ENCODE measurements at regions not wholly inside any gene's neighbourhood (a gene's known extent, or its start where the extent isn't known, plus 50 kb on each side); places are given as distances from the start of the nearest gene placed in this dataset. TPM values are rescaled to one million over a fixed set of nuclear protein-coding genes. Genes with fewer than 3 reads are reported as not detected.

DNA sequence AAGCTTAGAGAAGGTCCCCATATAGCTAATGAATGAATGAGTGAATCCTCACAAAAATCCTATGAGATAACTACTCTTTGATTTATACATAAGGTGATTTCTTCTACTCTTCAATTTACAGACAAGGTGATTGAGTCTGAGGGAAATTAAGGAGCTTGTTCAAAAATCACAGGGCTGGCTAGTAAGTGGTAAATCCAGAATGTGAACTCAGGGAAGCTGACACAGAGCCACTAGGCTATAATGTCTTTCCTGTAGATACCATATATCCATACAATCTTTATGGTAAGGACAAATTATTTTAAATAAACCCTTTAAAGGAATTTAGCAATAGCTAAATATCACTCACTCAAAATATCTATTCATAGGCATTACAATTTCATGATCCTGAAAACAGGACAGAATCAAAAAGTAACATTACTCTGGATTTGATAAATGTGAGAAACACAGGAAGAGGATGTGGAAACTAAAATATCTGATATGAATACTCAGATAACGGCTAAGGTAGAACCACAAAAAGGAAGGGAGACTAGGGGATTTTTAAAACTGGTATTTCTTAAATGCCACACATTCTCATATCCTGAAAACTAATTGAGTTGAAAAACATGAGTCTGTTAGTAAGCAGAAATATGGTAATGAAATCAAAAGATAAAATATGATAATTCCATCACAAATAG, 108.2 kb downstream of the NBPF12 start (continued):
- TF ChIP-seq, protein P1, sequence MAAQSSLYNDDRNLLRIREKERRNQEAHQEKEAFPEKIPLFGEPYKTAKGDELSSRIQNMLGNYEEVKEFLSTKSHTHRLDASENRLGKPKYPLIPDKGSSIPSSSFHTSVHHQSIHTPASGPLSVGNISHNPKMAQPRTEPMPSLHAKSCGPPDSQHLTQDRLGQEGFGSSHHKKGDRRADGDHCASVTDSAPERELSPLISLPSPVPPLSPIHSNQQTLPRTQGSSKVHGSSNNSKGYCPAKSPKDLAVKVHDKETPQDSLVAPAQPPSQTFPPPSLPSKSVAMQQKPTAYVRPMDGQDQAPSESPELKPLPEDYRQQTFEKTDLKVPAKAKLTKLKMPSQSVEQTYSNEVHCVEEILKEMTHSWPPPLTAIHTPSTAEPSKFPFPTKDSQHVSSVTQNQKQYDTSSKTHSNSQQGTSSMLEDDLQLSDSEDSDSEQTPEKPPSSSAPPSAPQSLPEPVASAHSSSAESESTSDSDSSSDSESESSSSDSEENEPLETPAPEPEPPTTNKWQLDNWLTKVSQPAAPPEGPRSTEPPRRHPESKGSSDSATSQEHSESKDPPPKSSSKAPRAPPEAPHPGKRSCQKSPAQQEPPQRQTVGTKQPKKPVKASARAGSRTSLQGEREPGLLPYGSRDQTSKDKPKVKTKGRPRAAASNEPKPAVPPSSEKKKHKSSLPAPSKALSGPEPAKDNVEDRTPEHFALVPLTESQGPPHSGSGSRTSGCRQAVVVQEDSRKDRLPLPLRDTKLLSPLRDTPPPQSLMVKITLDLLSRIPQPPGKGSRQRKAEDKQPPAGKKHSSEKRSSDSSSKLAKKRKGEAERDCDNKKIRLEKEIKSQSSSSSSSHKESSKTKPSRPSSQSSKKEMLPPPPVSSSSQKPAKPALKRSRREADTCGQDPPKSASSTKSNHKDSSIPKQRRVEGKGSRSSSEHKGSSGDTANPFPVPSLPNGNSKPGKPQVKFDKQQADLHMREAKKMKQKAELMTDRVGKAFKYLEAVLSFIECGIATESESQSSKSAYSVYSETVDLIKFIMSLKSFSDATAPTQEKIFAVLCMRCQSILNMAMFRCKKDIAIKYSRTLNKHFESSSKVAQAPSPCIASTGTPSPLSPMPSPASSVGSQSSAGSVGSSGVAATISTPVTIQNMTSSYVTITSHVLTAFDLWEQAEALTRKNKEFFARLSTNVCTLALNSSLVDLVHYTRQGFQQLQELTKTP (IDR thresholded peaks at IDR 0.05; ENCODE audit: low read depth in 1 of 2, partially characterized antibody in 2 of 2), result no peak

Small RNA genes in the stretch of these regions (small RNA-seq; reads per million reads assigned to genes)
- not detected for gene RNU1-151P

Measured in K562 (cell line).